ENCODE measurements at regions not wholly inside any gene's neighbourhood (a gene's known extent, or its start where the extent isn't known, plus 50 kb on each side); places are given as distances from the start of the nearest gene placed in this dataset.

DNA sequence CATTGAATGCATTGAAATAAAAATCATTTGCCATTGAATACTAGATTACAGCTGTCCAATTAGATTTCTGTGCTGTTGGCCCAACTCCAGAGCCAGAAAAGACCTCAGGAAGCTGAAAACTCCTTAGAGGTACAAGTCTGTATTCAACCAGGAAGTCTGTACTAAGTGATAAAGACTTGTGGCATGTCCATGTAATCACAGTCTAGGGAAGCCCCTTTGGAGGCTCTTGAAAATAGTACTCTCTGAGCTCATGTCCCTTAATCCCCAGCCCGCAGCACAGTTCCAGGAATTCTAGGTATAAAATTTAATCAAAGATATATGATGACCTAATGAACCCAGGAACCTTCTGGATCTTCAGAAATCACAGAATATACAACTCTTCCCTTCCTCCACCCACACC, 279.4 kb downstream of the RSL24D1 start:
- TF ChIP-seq POLR2AphosphoS5 (IDR thresholded peaks at IDR 0.05; ENCODE audit: borderline replicate concordance, low read depth, low read length) (no peak), EZH2 (IDR thresholded peaks at IDR 0.05) (no peak)
